Mesenteric fat pad (tissue), 1 donor: ENCODE measurements at regions not wholly inside any gene's neighbourhood (a gene's known extent, or its start where the extent isn't known, plus 50 kb on each side); places are given as distances from the start of the nearest gene placed in this dataset.

Experiments
- DNase-seq: peaks from one replicate; pipeline ENCODE4 v3.0.0-alpha.2; 2020; ENCODE audit warnings: low spot score
- donor health status: DM: yes; HTN: yes; CAD: no.

GRCh38 chr9:129348890-129349664 lies 171.0 kb upstream of the IER5L start:
- DNase-seq, result no peak

GRCh38 chr9:129347316-129348120 lies 169.5 kb upstream of the IER5L start:
- DNase-seq, result no peak

GRCh38 chr9:129346046-129346445 lies 168.0 kb upstream of the IER5L start:
- no peak for DNase-seq

- DNase-seq, result no peak
Measured at GRCh38 chr9:129344641-129345495, 166.8 kb upstream of the IER5L start.

GRCh38 chr9:129343424-129344375 lies 165.6 kb upstream of the IER5L start:
- no peak for DNase-seq

- no peak for DNase-seq
Measured at GRCh38 chr9:129342591-129343423, 164.7 kb upstream of the IER5L start.

GRCh38 chr9:129341987-129342348 lies 163.9 kb upstream of the IER5L start:
- no peak for DNase-seq

- no peak for DNase-seq
Measured at GRCh38 chr9:129341171-129341986, 163.3 kb upstream of the IER5L start.

- no peak for DNase-seq
Measured at GRCh38 chr9:129340427-129341170, 162.5 kb upstream of the IER5L start.

- no peak for DNase-seq
Measured at GRCh38 chr9:129339539-129340157, 161.6 kb upstream of the IER5L start.

- no peak for DNase-seq
Measured at GRCh38 chr9:129338724-129339430, 160.8 kb upstream of the IER5L start.

GRCh38 chr9:129337336-129338140 lies 159.5 kb upstream of the IER5L start:
- no peak for DNase-seq

- DNase-seq, result no peak
Measured at GRCh38 chr9:129336601-129337331, 158.7 kb upstream of the IER5L start.

- DNase-seq, result no peak
Measured at GRCh38 chr9:129336130-129336528, 158.1 kb upstream of the IER5L start.

- DNase-seq, result no peak
Measured at GRCh38 chr9:129335464-129336129, 157.5 kb upstream of the IER5L start.
